ENCODE measurements at regions not wholly inside any gene's neighbourhood (a gene's known extent, or its start where the extent isn't known, plus 50 kb on each side); places are given as distances from the start of the nearest gene placed in this dataset.

DNA sequence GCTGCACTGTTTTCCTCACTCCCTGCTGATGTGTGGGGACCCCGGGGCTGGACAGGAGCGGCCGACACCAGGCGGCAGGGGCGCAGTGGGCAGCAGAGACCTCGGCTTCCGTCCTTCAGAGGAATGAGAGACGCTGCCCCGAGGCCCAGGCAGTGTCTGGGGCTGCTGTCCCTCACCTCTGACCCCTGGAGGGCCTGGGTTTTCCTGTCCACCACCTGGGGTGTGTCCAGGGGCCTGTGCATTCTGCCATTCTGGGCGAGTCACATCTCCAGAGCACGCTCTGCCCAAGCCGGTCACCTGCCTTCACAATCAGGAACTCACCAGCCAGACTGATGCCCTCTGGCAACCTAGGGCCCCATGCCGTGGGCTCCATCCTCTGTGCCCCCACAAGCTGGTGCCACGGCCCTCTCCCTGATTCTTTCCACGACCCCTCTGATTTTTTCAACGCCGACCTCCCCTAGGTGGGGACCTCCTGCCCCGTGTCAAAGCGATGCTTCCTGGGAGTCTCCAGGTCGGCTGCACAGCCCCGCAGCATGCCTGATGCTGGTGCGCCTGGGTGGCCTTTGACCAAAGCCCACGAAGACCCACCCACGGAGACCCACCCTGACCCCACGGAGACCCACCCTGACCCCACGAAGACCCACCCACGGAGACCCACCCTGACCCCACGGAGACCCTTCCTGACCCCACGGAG, 53.7 kb upstream of the CFAP46 start:
- Histone ChIP-seq H3K4me2 (ENCODE audit: low read length, poor library complexity, severe bottlenecking) (no peak overlapping the region), H3K79me1 (replicated peaks; ENCODE audit: low read length, poor library complexity, severe bottlenecking) (no peaks in the 10 kb centered on the region), H3K36me3 (ENCODE audit: control insufficient read depth in 1 of 2, insufficient read depth in 2 of 2, low read depth in 1 of 2, low read length in 2 of 2) (no peaks in the 10 kb centered on the region), H3K14ac (ENCODE audit: low read length in 2 of 2) (no peak overlapping the region), H3K4me1 (ENCODE audit: control insufficient read depth, insufficient read depth, low read depth, low read length) (no peaks in the 10 kb centered on the region), H2AK5ac (ENCODE audit: low read length, severe bottlenecking) (no peak overlapping the region), H3K18ac (ENCODE audit: low read depth in 1 of 2, low read length in 2 of 2) (no peak overlapping the region), H2AFZ (ENCODE audit: low read depth, low read length) (no peak overlapping the region), H3K23ac (ENCODE audit: low read length in 2 of 2) (no peak overlapping the region), H3K4me3 (ENCODE audit: insufficient read depth in 1 of 2, low read depth in 1 of 2, low read length in 2 of 2) (no peak overlapping the region), H4K91ac (ENCODE audit: low read length) (no peak overlapping the region), H2BK120ac (ENCODE audit: low read depth, low read length) (no peak overlapping the region), H4K8ac (ENCODE audit: low read length) (no peak overlapping the region), H3K27me3 (ENCODE audit: control insufficient read depth in 1 of 2, insufficient read depth in 1 of 2, low read length in 2 of 2) (peaks cover 9 to 44% of the 10 kb centered on the region in 2 experiments), H3K4ac (ENCODE audit: low read depth in 1 of 2, low read length in 2 of 2) (no peak overlapping the region), H2BK5ac (ENCODE audit: low read depth, low read length, poor library complexity, severe bottlenecking) (no peak overlapping the region), H3K9ac (ENCODE audit: low read length) (no peak overlapping the region), H3K9me3 (ENCODE audit: control insufficient read depth, low read length) (no peaks in the 10 kb centered on the region), H2BK15ac (ENCODE audit: low read depth, poor library complexity, severe bottlenecking) (no peak overlapping the region), H3K27ac (ENCODE audit: low read length, poor library complexity, severe bottlenecking) (no peak overlapping the region), H2BK12ac (ENCODE audit: low read length in 2 of 2) (no peak overlapping the region)
- no peak for DNase-seq
- WGBS: 80% methylated on average over 28 of the region's 29 CpGs

DNA sequence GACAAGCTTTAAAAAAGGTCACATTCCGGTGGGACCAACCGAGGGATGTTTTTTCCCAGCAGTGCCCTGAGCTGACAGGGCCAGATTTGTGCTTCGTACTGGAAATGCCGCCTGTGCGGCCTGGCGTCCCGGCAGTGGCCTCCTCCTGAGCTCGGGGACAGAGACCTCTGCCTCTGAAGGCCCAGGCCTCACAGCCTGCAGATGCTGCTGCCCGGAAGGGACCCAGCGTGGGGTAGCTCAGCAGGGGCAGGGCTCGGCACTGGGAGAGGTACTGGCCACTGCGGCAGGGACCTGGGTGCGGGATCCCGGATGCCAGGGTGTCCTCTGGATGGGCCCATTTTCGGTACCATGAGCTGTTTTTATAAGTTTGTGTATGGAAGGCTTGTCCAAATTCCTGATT, 52.4 kb upstream of the CFAP46 start:
- Histone ChIP-seq H3K27me3 (ENCODE audit: control insufficient read depth in 1 of 2, insufficient read depth in 1 of 2, low read length in 2 of 2) (peaks cover 9 to 43% of the 10 kb centered on the region in 2 experiments), H2BK120ac (ENCODE audit: low read depth, low read length) (no peak overlapping the region), H3K4me3 (ENCODE audit: insufficient read depth in 1 of 2, low read depth in 1 of 2, low read length in 2 of 2) (peak overlapping the region in 1 of 2 experiments; percentile 79), H4K8ac (ENCODE audit: low read length) (no peak overlapping the region), H2AK5ac (ENCODE audit: low read length, severe bottlenecking) (no peak overlapping the region), H3K23ac (ENCODE audit: low read length in 2 of 2) (no peak overlapping the region), H2AFZ (ENCODE audit: low read depth, low read length) (no peak overlapping the region), H3K4me1 (ENCODE audit: control insufficient read depth, insufficient read depth, low read depth, low read length) (no peaks in the 10 kb centered on the region), H3K14ac (ENCODE audit: low read length in 2 of 2) (no peak overlapping the region), H3K27ac (ENCODE audit: low read length, poor library complexity, severe bottlenecking) (no peak overlapping the region), H3K4me2 (ENCODE audit: low read length, poor library complexity, severe bottlenecking) (peak overlapping the region; percentile 13), H3K36me3 (ENCODE audit: control insufficient read depth in 1 of 2, insufficient read depth in 2 of 2, low read depth in 1 of 2, low read length in 2 of 2) (no peaks in the 10 kb centered on the region), H3K9me3 (ENCODE audit: control insufficient read depth, low read length) (no peaks in the 10 kb centered on the region), H4K91ac (ENCODE audit: low read length) (no peak overlapping the region), H3K9ac (ENCODE audit: low read length) (peak overlapping the region; percentile 82), H2BK5ac (ENCODE audit: low read depth, low read length, poor library complexity, severe bottlenecking) (no peak overlapping the region), H3K18ac (ENCODE audit: low read depth in 1 of 2, low read length in 2 of 2) (no peak overlapping the region), H3K4ac (ENCODE audit: low read depth in 1 of 2, low read length in 2 of 2) (no peak overlapping the region), H3K79me1 (replicated peaks; ENCODE audit: low read length, poor library complexity, severe bottlenecking) (no peaks in the 10 kb centered on the region), H2BK15ac (ENCODE audit: low read depth, poor library complexity, severe bottlenecking) (no peak overlapping the region), H2BK12ac (ENCODE audit: low read length in 2 of 2) (no peak overlapping the region)
- DNase-seq: no peak
- WGBS: 75% methylated on average over 15 of the region's 15 CpGs

DNA sequence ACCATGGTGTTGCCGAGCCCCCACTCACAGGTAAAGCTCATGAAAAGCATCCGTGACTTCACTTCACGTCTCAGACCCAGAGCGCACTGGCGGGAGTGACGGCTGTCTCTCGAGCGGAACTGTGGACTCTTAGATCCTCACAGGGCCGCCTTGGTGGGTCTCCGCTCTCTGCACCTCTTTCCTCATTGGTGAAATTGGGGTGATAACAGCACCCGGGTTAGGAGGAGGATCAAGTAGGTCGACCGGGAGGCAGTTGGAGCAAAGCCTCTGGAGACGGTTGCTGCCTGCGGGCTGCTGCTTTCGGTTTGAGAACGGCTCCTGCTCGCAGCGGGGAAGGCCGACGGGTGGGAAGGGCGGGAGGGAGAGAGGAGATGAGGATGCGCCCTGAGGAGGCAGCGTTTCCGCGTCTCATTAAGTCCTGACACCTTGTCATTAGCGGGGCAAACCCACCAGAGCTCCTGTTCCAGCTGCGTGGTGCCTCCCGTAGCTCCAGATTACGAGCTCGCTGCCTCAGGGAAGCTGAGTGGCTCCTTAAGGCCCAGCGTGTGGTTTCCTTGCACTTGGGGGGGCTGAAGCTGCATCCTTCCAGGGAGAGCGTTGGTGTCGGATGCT, 51.9 kb upstream of the CFAP46 start:
- Histone ChIP-seq H3K27ac (ENCODE audit: low read length, poor library complexity, severe bottlenecking) (no peak overlapping the region), H3K9ac (ENCODE audit: low read length) (peak overlapping the region; percentile 82), H2BK120ac (ENCODE audit: low read depth, low read length) (no peak overlapping the region), H3K4me3 (ENCODE audit: insufficient read depth in 1 of 2, low read depth in 1 of 2, low read length in 2 of 2) (peak overlapping the region in 1 of 2 experiments; percentile 79), H2AFZ (ENCODE audit: low read depth, low read length) (no peak overlapping the region), H3K9me3 (ENCODE audit: control insufficient read depth, low read length) (no peaks in the 10 kb centered on the region), H2BK12ac (ENCODE audit: low read length in 2 of 2) (no peak overlapping the region), H2BK15ac (ENCODE audit: low read depth, poor library complexity, severe bottlenecking) (no peak overlapping the region), H3K18ac (ENCODE audit: low read depth in 1 of 2, low read length in 2 of 2) (no peak overlapping the region), H3K36me3 (ENCODE audit: control insufficient read depth in 1 of 2, insufficient read depth in 2 of 2, low read depth in 1 of 2, low read length in 2 of 2) (no peaks in the 10 kb centered on the region), H2AK5ac (ENCODE audit: low read length, severe bottlenecking) (no peak overlapping the region), H3K4me2 (ENCODE audit: low read length, poor library complexity, severe bottlenecking) (peak overlapping the region; percentile 13), H2BK5ac (ENCODE audit: low read depth, low read length, poor library complexity, severe bottlenecking) (no peak overlapping the region), H4K91ac (ENCODE audit: low read length) (no peak overlapping the region), H3K23ac (ENCODE audit: low read length in 2 of 2) (no peak overlapping the region), H3K27me3 (ENCODE audit: control insufficient read depth in 1 of 2, insufficient read depth in 1 of 2, low read length in 2 of 2) (peaks cover 9 to 43% of the 10 kb centered on the region in 2 experiments), H4K8ac (ENCODE audit: low read length) (no peak overlapping the region), H3K14ac (ENCODE audit: low read length in 2 of 2) (no peak overlapping the region), H3K79me1 (replicated peaks; ENCODE audit: low read length, poor library complexity, severe bottlenecking) (no peaks in the 10 kb centered on the region), H3K4ac (ENCODE audit: low read depth in 1 of 2, low read length in 2 of 2) (no peak overlapping the region), H3K4me1 (ENCODE audit: control insufficient read depth, insufficient read depth, low read depth, low read length) (no peaks in the 10 kb centered on the region)
- WGBS: 63% methylated on average over 34 of the region's 34 CpGs
- DNase-seq: no peak

DNA sequence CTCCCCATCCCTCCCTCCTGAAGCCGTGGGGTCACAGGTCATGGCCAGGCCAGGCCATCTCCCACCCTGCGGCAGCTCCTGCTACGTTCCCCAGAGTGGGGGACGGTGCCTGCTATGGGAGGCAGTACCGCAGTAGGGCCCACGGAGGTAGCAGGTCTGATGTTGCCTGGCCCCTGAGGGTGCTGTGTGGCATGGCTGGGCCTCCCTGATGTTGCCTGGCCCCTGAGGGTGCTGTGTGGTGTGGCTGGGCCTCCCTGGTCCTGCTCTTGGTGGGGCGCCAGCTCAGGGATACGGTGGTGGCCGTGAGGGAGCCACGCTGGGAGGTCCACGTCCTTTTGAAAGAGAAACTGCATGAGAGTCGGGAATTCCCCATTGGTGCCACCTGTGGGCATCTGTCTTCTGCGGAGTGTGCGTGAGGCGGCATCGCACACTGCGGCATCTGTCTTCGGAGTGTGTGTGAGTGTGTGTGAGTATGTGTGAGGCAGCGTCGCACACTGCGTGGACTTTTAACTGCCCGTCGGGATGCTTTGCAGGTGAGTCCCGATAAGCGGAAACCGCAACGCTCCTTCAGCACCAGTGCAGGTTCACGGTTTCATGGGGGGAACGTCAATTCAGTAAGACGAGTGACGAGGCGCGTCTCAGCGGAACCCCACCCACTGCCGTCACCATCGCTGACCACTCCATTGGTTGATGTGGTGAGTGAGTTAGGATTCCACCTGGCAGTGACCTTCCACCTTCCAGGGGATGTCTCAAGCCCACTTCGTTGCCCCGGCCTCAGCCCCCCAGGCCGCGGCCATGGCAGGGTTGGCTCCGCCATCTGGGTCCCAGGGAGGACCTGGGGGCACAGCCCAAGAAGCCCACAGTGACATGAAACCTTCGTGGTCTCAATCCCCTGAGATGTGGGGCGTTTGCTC, 51.2 kb upstream of the CFAP46 start:
- Histone ChIP-seq H2BK120ac (ENCODE audit: low read depth, low read length) (no peak overlapping the region), H3K36me3 (ENCODE audit: control insufficient read depth in 1 of 2, insufficient read depth in 2 of 2, low read depth in 1 of 2, low read length in 2 of 2) (no peaks in the 10 kb centered on the region), H3K4me1 (ENCODE audit: control insufficient read depth, insufficient read depth, low read depth, low read length) (no peaks in the 10 kb centered on the region), H2BK5ac (ENCODE audit: low read depth, low read length, poor library complexity, severe bottlenecking) (no peak overlapping the region), H3K23ac (ENCODE audit: low read length in 2 of 2) (no peak overlapping the region), H3K14ac (ENCODE audit: low read length in 2 of 2) (no peak overlapping the region), H2BK12ac (ENCODE audit: low read length in 2 of 2) (no peak overlapping the region), H4K91ac (ENCODE audit: low read length) (no peak overlapping the region), H3K27ac (ENCODE audit: low read length, poor library complexity, severe bottlenecking) (no peak overlapping the region), H2AFZ (ENCODE audit: low read depth, low read length) (no peak overlapping the region), H3K18ac (ENCODE audit: low read depth in 1 of 2, low read length in 2 of 2) (no peak overlapping the region), H3K4ac (ENCODE audit: low read depth in 1 of 2, low read length in 2 of 2) (no peak overlapping the region), H2BK15ac (ENCODE audit: low read depth, poor library complexity, severe bottlenecking) (no peak overlapping the region), H3K4me3 (ENCODE audit: insufficient read depth in 1 of 2, low read depth in 1 of 2, low read length in 2 of 2) (peak overlapping the region in 1 of 2 experiments; percentile 79), H3K9ac (ENCODE audit: low read length) (peak overlapping the region; percentile 82), H3K4me2 (ENCODE audit: low read length, poor library complexity, severe bottlenecking) (no peak overlapping the region), H3K9me3 (ENCODE audit: control insufficient read depth, low read length) (no peaks in the 10 kb centered on the region), H2AK5ac (ENCODE audit: low read length, severe bottlenecking) (no peak overlapping the region), H4K8ac (ENCODE audit: low read length) (no peak overlapping the region), H3K79me1 (replicated peaks; ENCODE audit: low read length, poor library complexity, severe bottlenecking) (no peaks in the 10 kb centered on the region), H3K27me3 (ENCODE audit: control insufficient read depth in 1 of 2, insufficient read depth in 1 of 2, low read length in 2 of 2) (peaks cover 9 to 38% of the 10 kb centered on the region in 2 experiments)
- DNase-seq: no peak
- 91% methylated on average over 43 of the region's 43 CpGs for WGBS

Data from mesenchymal stem cell (in vitro differentiated cells and primary cell).